C4-2B (cell line): ENCODE measurements at regions not wholly inside any gene's neighbourhood (a gene's known extent, or its start where the extent isn't known, plus 50 kb on each side); places are given as distances from the start of the nearest gene placed in this dataset.

Experiments
- H3K27ac ChIP-seq: fragments of 450-650 bp; 2 replicates; pipeline ENCODE4 v1.5.1; 2017
- CTCF ChIP-seq: fragments of 450-650 bp; conservative IDR thresholded peaks from 2 replicates; pipeline ENCODE4 v1.5.1; 2017; ENCODE audit warnings: mild to moderate bottlenecking
- ZFX ChIP-seq: fragments of 450-650 bp; IDR thresholded peaks from 2 replicates; pipeline ENCODE4 v1.6.1; 2017

- H3K27ac ChIP-seq: no peak overlapping the region
- no peak for TF ChIP-seq CTCF
- no peak for TF ChIP-seq ZFX
Observed at GRCh38 chr22:47674600-47674999, 912.1 kb downstream of the TBC1D22A start.

GRCh38 chr22:47673557-47673956 is 911.1 kb downstream of the TBC1D22A start:
- H3K27ac ChIP-seq: no peak overlapping the region
- TF ChIP-seq CTCF (no peak), ZFX (no peak)

GRCh38 chr22:47672526-47672925 is 910.1 kb downstream of the TBC1D22A start:
- TF ChIP-seq CTCF: no peak
- no peak for TF ChIP-seq ZFX
- no peak overlapping the region for H3K27ac ChIP-seq

- TF ChIP-seq CTCF (no peak), ZFX (no peak)
- H3K27ac ChIP-seq: no peak overlapping the region
Observed at GRCh38 chr22:47665151-47665550, 902.7 kb downstream of the TBC1D22A start.

GRCh38 chr22:47663615-47664605 is 901.5 kb downstream of the TBC1D22A start:
- TF ChIP-seq ZFX (no peak), CTCF (no peak)
- H3K27ac ChIP-seq: no peak overlapping the region

- TF ChIP-seq ZFX (no peak), CTCF (no peak)
- no peak overlapping the region for H3K27ac ChIP-seq
Observed at GRCh38 chr22:47659467-47660223, 897.2 kb downstream of the TBC1D22A start.

GRCh38 chr22:47658182-47658581 is 895.7 kb downstream of the TBC1D22A start:
- TF ChIP-seq ZFX (no peak), CTCF (no peak)

More at GRCh38 chr22:47658182-47658581, 895.7 kb downstream of the TBC1D22A start:
- no peak overlapping the region for H3K27ac ChIP-seq
